Mucosa of descending colon (tissue), 3 donors: ENCODE measurements at regions not wholly inside any gene's neighbourhood (a gene's known extent, or its start where the extent isn't known, plus 50 kb on each side); places are given as distances from the start of the nearest gene placed in this dataset.

Experiments used
- ATAC-seq: fragments of 200-7000 bp; cut with Tn5 transposase; one replicate; pipeline ENCODE4 v1.9.1; 2020; ENCODE audit warnings: mild to moderate bottlenecking, moderate library complexity
- DNase-seq, 3 donors: peaks; one replicate each; pipeline ENCODE4 v3.0.0-alpha.2; 2020
- H3K36me3 ChIP-seq: fragments of 200-600 bp; one replicate; pipeline ENCODE4 v1.8.0; 2021; ENCODE audit warnings: low read depth, mild to moderate bottlenecking
- H3K4me1 ChIP-seq: fragments of 200-600 bp; one replicate; pipeline ENCODE4 v1.8.0; 2021; ENCODE audit warnings: low read depth, mild to moderate bottlenecking
- H3K4me3 ChIP-seq: fragments of 200-600 bp; one replicate; pipeline ENCODE4 v1.8.0; 2021; ENCODE audit warnings: mild to moderate bottlenecking
- H3K9me3 ChIP-seq: fragments of 200-600 bp; one replicate; pipeline ENCODE4 v1.8.0; 2021; ENCODE audit warnings: mild to moderate bottlenecking
- CTCF ChIP-seq: fragments of 200-600 bp; IDR thresholded peaks from one replicate; pipeline ENCODE4 v1.8.0; 2022; ENCODE audit warnings: antibody characterized with exemption, mild to moderate bottlenecking
- intact Hi-C, 2 donors: fragments of 100-400 bp; cut with DNase I in 1 of 2; cut with micrococcal nuclease in 1 of 2; formaldehyde crosslinking; loops; one replicate each; pipeline versions ENCODE4 v1.11.0 to v1.11.1; 2022; cut with DNase I, micrococcal nuclease
- donor health status: DM: no; HTN: no; CAD: no; lungs with moderate emphysema.
- donor health status: DM: no; HTN: no; CAD: no.
- donor health status: DM: no; HTN: yes; CAD: no.

DNA sequence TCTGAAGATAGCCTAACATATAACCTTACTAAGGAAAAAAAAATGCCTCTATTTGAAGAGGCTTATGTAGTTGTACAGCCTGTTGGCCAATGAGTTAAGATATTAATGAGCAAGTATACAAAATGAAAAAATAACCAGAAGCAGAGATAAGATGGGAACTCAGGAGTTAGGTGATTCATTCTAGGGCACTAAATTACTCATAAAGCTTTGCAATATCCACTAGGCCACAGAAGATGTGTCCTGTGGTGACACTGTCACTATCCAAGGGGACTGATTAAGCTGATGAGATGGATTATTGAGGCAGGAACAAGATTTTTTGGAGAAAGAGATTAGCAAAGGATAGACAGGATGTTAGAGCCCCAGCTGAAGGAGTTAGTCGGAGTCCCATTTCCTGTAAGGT lies 99.6 kb downstream of the LIG4 start:
- intact Hi-C loops, result no loop called here
- Histone ChIP-seq H3K36me3 (no peaks in the 10 kb centered on the region), H3K4me1 (no peaks in the 10 kb centered on the region), H3K9me3 (no peaks in the 10 kb centered on the region), H3K4me3 (no peak overlapping the region)
- no peak for DNase-seq
- TF ChIP-seq CTCF, result no peak
- no peak for ATAC-seq

- no peaks in the 10 kb centered on the region for H3K9me3 ChIP-seq
- intact Hi-C loops, result no loop called here
Observed at GRCh38 chr13:108113407-108113806, 101.9 kb downstream of the LIG4 start.

GRCh38 chr13:108104736-108105135 lies 110.6 kb downstream of the LIG4 start:
- Histone ChIP-seq H3K9me3 (no peaks in the 10 kb centered on the region), H3K4me3 (no peak overlapping the region), H3K36me3 (no peaks in the 10 kb centered on the region), H3K4me1 (no peaks in the 10 kb centered on the region)
- TF ChIP-seq CTCF, result no peak
- intact Hi-C loops, result no loop called here
- DNase-seq, result no peak
- ATAC-seq, result no peak

More at GRCh38 chr13:108113407-108113806, 101.9 kb downstream of the LIG4 start:
- H3K4me1 ChIP-seq, result no peaks in the 10 kb centered on the region
- ATAC-seq (no peak), DNase-seq (no peak)
- TF ChIP-seq CTCF, result no peak
- no peaks in the 10 kb centered on the region for H3K36me3 ChIP-seq
- H3K4me3 ChIP-seq, result no peak overlapping the region

DNA sequence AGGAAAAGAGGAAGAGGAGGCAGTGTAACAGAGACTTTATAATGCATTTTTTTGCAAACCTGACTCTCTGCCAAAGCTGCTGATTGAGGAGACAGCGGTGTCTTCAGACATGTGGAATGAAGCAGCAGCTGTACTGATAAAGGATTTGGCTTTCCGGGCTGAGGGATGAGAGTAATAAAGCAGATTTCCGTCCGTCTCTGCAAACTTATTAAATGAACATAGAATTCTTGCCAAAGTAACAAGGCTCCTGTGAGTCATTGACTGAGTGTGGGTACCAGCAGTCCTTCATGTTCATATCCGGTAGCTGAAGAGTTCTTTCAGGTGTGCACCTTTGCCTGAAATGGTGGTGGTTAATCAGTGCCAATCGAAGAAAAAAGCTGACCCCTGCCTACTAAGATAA lies 112.6 kb downstream of the LIG4 start:
- ATAC-seq, result no peak

DNA sequence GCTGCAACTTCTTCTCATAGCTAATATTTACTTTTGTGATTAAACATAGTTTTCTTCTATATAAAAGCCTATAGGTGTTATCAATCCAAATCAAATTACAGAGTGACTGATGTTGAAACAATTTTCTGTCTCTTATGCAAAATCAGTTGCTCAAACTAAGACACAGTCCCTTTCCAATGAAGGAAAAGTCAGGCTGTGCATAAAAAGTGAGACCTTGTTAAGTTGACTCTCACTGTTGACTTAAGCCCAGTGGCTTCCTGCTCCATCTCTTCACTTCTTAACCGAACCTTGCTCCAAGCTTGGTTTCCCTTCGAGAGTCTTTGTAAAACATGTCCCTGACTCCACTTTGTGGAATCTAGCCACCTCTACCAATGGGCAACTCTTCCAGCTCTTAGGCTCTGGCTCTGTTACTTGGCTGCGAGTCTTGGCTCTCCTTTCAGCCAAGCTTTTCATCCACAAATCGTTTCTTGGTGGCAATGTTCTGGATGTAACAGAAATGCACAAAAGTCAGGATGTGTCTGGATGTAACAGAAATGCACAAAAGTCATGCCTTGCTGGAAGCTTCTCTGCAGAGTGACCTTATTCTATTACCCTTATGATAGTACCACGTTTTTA lies 118.9 kb downstream of the LIG4 start:
- Histone ChIP-seq H3K9me3 (no peaks in the 10 kb centered on the region), H3K4me1 (no peaks in the 10 kb centered on the region), H3K4me3 (no peak overlapping the region), H3K36me3 (no peaks in the 10 kb centered on the region)
- DNase-seq (no peak), ATAC-seq (no peak)
- intact Hi-C loops, result no loop called here
- no peak for TF ChIP-seq CTCF

More for the DNA sequence above, 112.6 kb downstream of the LIG4 start:
- Histone ChIP-seq H3K4me3 (no peak overlapping the region), H3K4me1 (no peaks in the 10 kb centered on the region), H3K9me3 (no peaks in the 10 kb centered on the region), H3K36me3 (no peaks in the 10 kb centered on the region)
- DNase-seq, result no peak
- no peak for TF ChIP-seq CTCF
- intact Hi-C loops, result no loop called here

DNA sequence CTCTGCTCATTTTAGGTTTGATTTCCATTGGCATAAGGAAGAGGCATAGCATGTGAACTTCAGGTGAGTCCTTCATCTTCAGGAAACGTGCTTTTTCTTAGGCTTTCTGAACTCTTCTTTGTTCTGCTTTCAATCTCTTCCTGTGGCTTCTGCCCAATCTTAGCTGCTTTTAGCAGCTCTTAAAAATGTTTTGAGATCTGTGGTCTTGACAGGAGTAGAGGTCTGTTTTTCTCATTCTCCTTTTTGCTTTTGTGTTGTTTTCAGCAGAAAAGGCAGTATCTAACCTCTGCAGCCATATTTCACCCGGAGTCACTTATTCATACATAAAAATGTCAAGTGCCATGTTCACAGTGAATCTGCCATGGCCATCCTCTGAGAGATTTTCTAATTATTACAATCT lies 120.3 kb downstream of the LIG4 start:
- intact Hi-C loops, result no loop called here
- H3K4me1 ChIP-seq, result no peaks in the 10 kb centered on the region
- no peak for ATAC-seq
- H3K9me3 ChIP-seq, result no peaks in the 10 kb centered on the region
- no peak overlapping the region for H3K4me3 ChIP-seq
- no peak for TF ChIP-seq CTCF
- DNase-seq, result no peak
- no peaks in the 10 kb centered on the region for H3K36me3 ChIP-seq
